Right lobe of liver (tissue), 4 donors: ENCODE measurements at regions not wholly inside any gene's neighbourhood (a gene's known extent, or its start where the extent isn't known, plus 50 kb on each side); places are given as distances from the start of the nearest gene placed in this dataset.

Source experiments
- CTCF ChIP-seq, 4 donors: fragments of 200-600 bp in 3 of 4; fragments of 450-650 bp in 1 of 4; IDR thresholded peaks; one replicate each; pipeline versions ENCODE4 v1.5.1 to v1.8.0; 2016 to 2022; ENCODE audit warnings: antibody characterized with exemption in 4 of 4, mild to moderate bottlenecking in 2 of 4
- POLR2A ChIP-seq: fragments of 450-650 bp; IDR thresholded peaks from one replicate; pipeline ENCODE4 v1.6.1; 2017; ENCODE audit warnings: antibody characterized with exemption, mild to moderate bottlenecking
- donor health status: DM: no; HTN: no; CAD: no.
- donor health status: DM: no; HTN: no; CAD: no.
- donor health status: DM: no; HTN: yes; CAD: no.

GRCh38 chr9:115615000-115615401 is 497.0 kb upstream of the TNC start:
- TF ChIP-seq CTCF (IDR thresholded peaks at IDR 0.05) (no peak), POLR2A (no peak)
